T-helper 1 cell treated with Interleukin-12 subunit alpha and Interleukin-12 subunit beta and Interleukin-4 antibody, amounts not matched to agents 30 μg/mL and 1 μg/mL, for 36 hours (primary cell): ENCODE measurements at regions not wholly inside any gene's neighbourhood (a gene's known extent, or its start where the extent isn't known, plus 50 kb on each side); places are given as distances from the start of the nearest gene placed in this dataset.

Source experiments
- H3K27ac Mint-ChIP-seq: one replicate; pipeline ENCODE4 v1.8.0; 2021; ENCODE audit warnings: mild to moderate bottlenecking, mixed read lengths
- H3K27me3 Mint-ChIP-seq: one replicate; pipeline ENCODE4 v1.8.0; 2021; ENCODE audit warnings: low read depth, mixed read lengths
- H3K36me3 Mint-ChIP-seq: one replicate; pipeline ENCODE4 v1.8.0; 2021; ENCODE audit warnings: low read depth, mixed read lengths
- H3K4me1 Mint-ChIP-seq: one replicate; pipeline ENCODE4 v1.8.0; 2021; ENCODE audit warnings: low read depth, mixed read lengths
- H3K4me3 Mint-ChIP-seq: one replicate; pipeline ENCODE4 v1.8.0; 2021; ENCODE audit warnings: mild to moderate bottlenecking, moderate library complexity, mixed read lengths
- H3K9me3 Mint-ChIP-seq: one replicate; pipeline ENCODE4 v1.8.0; 2021; ENCODE audit warnings: mixed read lengths

DNA sequence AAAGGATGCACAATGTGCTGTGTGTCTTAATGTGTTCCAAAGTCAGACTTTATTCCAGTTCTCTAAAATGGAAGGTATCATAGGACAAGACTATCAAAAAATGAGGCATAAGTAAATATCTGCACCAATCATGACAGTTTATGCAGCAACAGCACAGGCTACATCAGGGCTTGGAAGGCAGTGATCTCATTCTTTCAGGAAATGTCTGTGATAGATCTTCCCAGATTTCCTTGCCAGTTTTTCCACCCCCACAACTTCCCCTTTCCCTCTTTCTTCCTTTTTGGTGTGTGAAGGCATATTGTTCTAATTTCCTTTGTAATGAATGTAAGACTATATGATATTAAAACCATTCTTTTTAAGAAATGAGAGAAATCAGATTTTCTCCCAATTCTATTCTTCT, 326.7 kb downstream of the ATP23 start:
- no peaks in the 10 kb centered on the region for H3K36me3 Mint-ChIP-seq
- no peak overlapping the region for H3K4me3 Mint-ChIP-seq
- H3K27ac Mint-ChIP-seq: no peak overlapping the region
- H3K27me3 Mint-ChIP-seq: no peaks in the 10 kb centered on the region
- H3K9me3 Mint-ChIP-seq: peaks cover 4% of the 10 kb centered on the region
- no peaks in the 10 kb centered on the region for H3K4me1 Mint-ChIP-seq

DNA sequence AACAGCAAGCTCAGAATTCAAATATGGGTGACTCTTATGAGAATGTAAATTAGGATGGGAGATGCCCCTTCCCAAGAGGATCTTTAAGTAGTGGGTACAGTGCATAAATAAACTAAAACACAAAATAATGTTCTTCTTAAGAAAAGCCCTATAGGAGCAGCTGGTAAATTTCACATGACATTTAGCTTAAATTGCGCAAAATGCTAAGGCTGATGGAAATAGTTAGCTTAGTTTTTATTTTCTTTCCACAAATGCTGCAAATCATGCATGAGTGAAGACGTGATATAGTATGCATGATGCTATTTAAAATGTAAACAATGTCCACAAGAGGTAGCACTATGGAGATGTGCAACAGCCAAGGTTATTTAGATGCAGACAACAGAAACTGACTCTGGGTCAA, 328.1 kb downstream of the ATP23 start:
- Mint-ChIP-seq H3K9me3 (peaks cover 4% of the 10 kb centered on the region), H3K27ac (no peak overlapping the region), H3K27me3 (no peaks in the 10 kb centered on the region), H3K36me3 (no peaks in the 10 kb centered on the region), H3K4me3 (no peak overlapping the region), H3K4me1 (no peaks in the 10 kb centered on the region)

DNA sequence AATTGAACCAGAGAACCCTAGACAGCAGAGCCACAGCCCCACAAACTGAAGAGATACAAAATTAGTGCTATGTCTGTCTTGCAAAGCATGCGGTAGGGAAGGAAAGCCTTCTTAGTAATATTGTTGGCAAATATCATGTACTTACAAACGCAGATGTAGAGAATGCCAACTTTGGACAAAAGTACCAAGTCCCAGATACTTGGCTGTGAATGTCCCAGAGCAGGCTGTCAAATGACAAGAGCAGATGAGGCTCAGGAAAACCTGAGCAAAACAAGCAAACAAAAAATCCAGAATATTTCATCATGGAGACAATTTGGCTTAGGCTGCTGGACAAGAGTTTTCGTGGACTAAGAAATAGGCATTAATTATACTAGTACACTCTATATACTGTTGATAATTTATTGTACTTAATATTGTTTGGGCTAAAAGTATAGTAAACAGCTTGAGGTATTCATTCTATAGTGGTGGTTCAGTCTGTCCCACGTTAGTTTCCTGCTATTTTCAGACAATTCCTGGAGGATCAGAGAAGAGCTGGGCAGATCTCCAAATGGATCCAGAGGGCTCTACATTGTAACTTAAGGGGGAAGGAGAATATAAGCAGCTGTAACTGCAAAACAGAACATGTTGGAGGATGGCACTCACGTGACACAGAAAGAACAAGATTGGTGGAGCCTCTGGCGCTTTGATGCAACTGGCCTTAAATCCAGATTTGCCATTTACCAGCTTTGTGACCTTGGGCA, 329.8 kb downstream of the ATP23 start:
- no peaks in the 10 kb centered on the region for H3K4me1 Mint-ChIP-seq

DNA sequence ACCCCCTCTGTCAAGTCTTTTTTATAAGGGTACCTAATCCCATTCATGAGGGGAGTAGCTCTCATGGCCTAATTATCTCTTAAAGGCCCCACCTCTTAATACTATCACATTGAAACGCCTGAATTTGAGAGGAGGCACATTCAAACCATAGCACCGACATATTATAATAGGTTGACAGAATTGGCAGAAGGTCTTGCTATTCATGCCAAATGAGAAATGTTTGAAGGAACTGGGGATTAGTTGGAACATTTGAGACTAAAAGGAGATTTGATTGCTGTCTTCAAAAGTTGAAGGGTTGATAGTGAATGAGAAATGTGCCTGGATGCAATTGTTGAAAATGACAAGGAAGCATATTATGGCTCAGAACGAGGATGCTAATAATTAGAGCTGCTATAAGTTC, 331.1 kb downstream of the ATP23 start:
- Mint-ChIP-seq H3K4me3 (no peak overlapping the region), H3K27me3 (no peaks in the 10 kb centered on the region), H3K27ac (no peak overlapping the region), H3K9me3 (peaks cover 11% of the 10 kb centered on the region), H3K36me3 (no peaks in the 10 kb centered on the region), H3K4me1 (no peaks in the 10 kb centered on the region)

More for the DNA sequence above, 329.8 kb downstream of the ATP23 start:
- H3K36me3 Mint-ChIP-seq: no peaks in the 10 kb centered on the region
- no peak overlapping the region for H3K4me3 Mint-ChIP-seq
- H3K27ac Mint-ChIP-seq: no peak overlapping the region
- H3K27me3 Mint-ChIP-seq: no peaks in the 10 kb centered on the region
- peaks cover 3% of the 10 kb centered on the region for H3K9me3 Mint-ChIP-seq

DNA sequence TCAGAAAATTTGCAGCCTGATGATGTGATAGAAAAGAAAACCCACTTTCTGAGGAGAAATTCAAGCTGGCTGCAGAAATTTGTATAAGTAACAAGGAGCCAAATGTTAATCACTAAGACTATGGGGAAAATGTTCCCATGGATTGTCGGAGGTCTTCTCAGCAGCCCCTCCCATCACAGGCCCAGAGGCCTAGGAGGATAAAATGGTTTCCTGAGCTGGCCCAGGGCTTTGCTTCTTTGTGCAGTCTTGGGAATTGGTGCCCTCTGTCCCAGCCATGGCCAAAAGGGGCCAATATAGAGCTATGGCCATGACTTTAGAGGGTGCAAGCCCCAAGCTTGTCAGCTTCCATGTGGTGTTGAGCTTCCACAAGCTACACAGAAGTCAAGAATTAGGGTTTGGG, 335.9 kb downstream of the ATP23 start:
- Mint-ChIP-seq H3K27ac (no peak overlapping the region), H3K36me3 (no peaks in the 10 kb centered on the region), H3K4me1 (no peaks in the 10 kb centered on the region), H3K4me3 (no peak overlapping the region), H3K9me3 (peaks cover 22% of the 10 kb centered on the region), H3K27me3 (no peaks in the 10 kb centered on the region)

DNA sequence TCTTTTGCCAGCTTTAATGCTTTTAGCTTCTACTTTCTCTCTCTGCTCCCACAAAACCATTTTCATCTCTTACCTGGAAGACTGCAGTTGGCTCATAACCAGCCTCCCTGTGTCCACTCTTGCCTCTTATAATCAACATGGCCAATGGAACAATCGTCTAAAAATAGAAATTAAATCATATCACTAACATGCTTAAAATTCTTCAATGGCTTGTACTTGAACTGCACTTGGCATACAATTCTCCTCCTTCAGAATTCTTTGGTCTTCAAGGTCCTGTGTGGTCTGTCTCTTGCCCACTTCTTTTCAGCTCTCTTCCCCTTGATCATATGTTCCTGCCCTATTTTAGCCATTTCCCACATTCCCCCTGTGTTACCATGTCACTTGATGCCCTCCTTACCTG, 342.2 kb downstream of the ATP23 start:
- Mint-ChIP-seq H3K36me3 (no peaks in the 10 kb centered on the region), H3K27me3 (no peaks in the 10 kb centered on the region), H3K9me3 (peaks cover 11% of the 10 kb centered on the region)

DNA sequence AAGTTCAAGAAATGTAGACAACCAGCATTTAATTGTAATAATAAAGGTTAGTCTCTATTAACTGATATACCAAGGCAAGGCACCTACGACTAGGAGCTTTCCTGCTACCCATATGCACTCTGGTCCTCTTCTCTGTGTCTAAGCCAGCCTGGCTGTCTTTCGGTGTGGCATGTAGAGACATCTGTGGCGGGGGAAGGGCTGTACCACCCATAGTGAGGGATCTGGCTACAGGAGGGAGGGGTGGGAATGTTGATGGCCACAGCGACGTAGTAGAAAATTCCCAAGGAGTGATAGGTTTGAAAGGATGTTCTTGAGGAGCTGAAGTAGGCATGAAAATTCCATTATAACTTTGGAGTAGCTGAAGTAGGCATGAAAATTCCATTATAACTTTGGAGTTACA, 344.2 kb downstream of the ATP23 start:
- H3K27me3 Mint-ChIP-seq: no peaks in the 10 kb centered on the region
- H3K4me3 Mint-ChIP-seq: no peak overlapping the region
- H3K4me1 Mint-ChIP-seq: no peaks in the 10 kb centered on the region
- no peak overlapping the region for H3K27ac Mint-ChIP-seq
- peaks cover 8% of the 10 kb centered on the region for H3K9me3 Mint-ChIP-seq
- H3K36me3 Mint-ChIP-seq: no peaks in the 10 kb centered on the region

More for the DNA sequence above, 342.2 kb downstream of the ATP23 start:
- Mint-ChIP-seq H3K27ac (no peak overlapping the region), H3K4me1 (no peaks in the 10 kb centered on the region), H3K4me3 (no peak overlapping the region)

DNA sequence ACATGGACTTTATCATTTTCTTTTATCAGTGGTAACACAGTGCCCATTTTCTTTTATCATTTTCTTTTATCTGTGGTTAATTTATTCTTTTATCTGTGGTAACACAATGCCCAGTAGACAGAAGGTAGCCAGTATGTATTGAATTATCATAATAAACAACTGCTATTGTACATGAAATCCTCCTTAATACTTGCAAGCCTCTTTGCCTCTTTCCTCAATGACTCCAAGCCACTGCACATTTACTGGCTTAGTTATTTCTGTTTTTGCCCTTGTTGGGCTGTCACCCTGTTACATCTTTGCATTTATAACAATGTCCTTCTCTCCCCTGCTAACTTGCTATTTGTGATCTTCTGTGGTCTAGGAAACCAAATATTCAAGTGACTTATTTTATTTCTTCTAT, 345.0 kb downstream of the ATP23 start:
- H3K27ac Mint-ChIP-seq: no peak overlapping the region
- peaks cover 8% of the 10 kb centered on the region for H3K9me3 Mint-ChIP-seq
- no peaks in the 10 kb centered on the region for H3K36me3 Mint-ChIP-seq
- H3K4me1 Mint-ChIP-seq: no peaks in the 10 kb centered on the region
- H3K27me3 Mint-ChIP-seq: no peaks in the 10 kb centered on the region
- no peak overlapping the region for H3K4me3 Mint-ChIP-seq

DNA sequence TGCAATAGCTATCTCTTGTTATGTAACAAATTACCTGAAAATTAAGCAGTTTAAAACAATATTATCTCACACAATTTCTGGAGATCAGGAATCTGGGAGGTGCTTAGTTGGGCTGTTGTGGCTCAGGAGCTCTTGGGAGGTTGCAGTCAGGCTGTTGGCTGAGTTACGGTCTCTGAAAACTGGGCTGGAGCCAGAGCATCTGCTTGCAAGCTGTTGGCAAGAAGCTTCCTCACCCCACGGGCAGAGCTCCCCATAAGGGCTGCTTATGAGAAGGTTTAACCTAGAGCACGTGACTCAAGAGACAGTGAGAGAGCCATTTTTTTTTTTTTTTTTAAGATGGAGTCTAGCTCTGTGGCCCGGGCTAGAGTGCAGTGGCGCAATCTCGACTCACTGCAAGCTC, 346.8 kb downstream of the ATP23 start:
- no peaks in the 10 kb centered on the region for H3K4me1 Mint-ChIP-seq
- no peak overlapping the region for H3K27ac Mint-ChIP-seq
- no peaks in the 10 kb centered on the region for H3K27me3 Mint-ChIP-seq
- H3K9me3 Mint-ChIP-seq: peaks cover 4% of the 10 kb centered on the region
- no peaks in the 10 kb centered on the region for H3K36me3 Mint-ChIP-seq
- H3K4me3 Mint-ChIP-seq: no peak overlapping the region

DNA sequence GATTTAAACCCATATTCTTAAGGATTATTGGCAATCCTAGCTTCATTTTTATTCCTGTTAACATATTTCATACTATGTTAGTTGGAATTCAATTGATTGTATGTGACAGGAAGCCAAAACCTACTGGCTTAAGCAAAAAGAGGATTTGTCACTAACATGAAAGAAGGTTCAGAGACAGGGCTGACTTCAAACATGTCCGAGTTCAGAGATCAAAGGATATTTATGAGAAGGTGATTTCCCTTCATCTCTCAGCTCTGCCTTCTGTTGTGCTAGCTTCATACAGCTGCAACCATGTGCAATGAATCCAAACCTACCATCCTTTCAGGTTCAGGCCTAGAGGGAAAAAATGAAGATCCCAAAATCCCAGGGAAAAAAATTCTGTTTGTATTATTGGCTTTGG, 349.7 kb downstream of the ATP23 start:
- Mint-ChIP-seq H3K4me1 (no peaks in the 10 kb centered on the region), H3K4me3 (no peak overlapping the region)

DNA sequence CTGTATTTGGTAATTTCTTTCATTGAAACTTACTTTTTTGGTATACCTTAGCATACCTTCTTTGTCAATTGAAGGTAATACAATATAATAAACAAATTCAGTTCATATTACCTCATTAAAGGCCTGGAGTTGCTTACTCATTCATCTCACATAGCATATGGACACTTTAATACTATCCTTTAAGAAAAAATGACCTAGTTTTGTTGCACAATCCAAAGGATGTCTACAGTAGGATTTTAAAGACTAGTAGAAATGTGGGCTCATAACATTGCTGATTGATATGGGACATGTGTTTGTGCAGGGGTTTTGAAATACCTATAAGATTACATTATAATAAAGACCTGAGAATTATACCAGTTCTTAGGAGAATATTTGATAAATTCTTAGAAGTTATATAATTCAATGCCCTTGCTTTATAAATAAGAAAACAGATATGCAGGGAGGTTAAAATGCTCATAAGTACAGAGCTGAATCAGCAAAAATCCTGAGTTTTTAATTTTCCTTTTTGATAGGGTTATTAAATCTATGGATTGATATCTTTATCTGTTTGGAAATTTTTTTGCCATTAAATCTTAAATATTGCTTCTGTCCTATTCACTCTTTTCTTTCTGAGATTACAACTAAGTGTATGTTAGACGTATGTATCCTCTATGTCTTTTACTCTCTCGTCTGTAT, 352.1 kb downstream of the ATP23 start:
- Mint-ChIP-seq H3K27me3 (no peaks in the 10 kb centered on the region), H3K36me3 (no peaks in the 10 kb centered on the region), H3K9me3 (no peaks in the 10 kb centered on the region), H3K4me1 (no peaks in the 10 kb centered on the region), H3K27ac (no peak overlapping the region), H3K4me3 (no peak overlapping the region)

More for the DNA sequence above, 349.7 kb downstream of the ATP23 start:
- Mint-ChIP-seq H3K9me3 (no peaks in the 10 kb centered on the region), H3K27me3 (no peaks in the 10 kb centered on the region), H3K27ac (no peak overlapping the region), H3K36me3 (no peaks in the 10 kb centered on the region)

DNA sequence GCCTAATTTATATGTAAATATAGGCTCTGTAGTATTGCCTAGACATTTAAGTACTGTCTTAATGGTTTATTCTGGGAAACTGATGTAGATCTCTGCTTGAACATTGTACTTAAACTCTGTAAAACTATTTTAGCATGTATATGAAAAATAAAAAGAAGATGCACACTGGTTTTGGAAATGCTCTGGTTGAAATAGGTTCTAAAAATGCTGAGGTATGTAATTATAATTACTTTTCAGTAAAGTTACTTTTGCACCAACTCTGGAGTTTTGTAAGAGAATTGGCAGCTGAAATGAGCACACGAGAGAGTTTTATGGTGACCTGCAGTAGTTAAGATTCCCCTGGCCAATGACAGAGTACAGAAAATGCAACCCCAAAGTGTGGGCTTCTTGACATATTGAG, 353.9 kb downstream of the ATP23 start:
- no peaks in the 10 kb centered on the region for H3K9me3 Mint-ChIP-seq

DNA sequence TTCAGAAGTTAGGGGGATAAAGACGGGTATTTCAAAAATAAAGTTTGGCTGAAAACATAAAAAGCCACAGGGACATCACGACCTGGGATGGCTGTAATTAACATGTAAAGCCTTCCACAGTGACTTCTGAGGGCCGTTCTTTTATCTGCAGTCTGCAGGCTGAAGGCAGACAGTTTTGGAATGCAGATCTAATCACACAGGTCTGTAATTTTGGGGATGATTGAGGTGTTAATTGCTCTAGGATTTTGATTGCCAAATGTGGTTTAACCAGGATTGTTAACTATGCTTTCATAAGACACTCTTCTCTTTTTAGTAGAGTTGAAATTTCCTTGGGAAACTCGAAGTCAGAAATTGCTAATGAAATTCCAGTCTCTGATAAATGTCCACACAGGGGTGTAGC, 355.5 kb downstream of the ATP23 start:
- no peaks in the 10 kb centered on the region for H3K36me3 Mint-ChIP-seq
- H3K27ac Mint-ChIP-seq: no peak overlapping the region
- H3K9me3 Mint-ChIP-seq: no peaks in the 10 kb centered on the region
- no peaks in the 10 kb centered on the region for H3K4me1 Mint-ChIP-seq
- no peak overlapping the region for H3K4me3 Mint-ChIP-seq
- no peaks in the 10 kb centered on the region for H3K27me3 Mint-ChIP-seq

More for the DNA sequence above, 353.9 kb downstream of the ATP23 start:
- no peak overlapping the region for H3K27ac Mint-ChIP-seq
- no peaks in the 10 kb centered on the region for H3K36me3 Mint-ChIP-seq
- H3K27me3 Mint-ChIP-seq: no peaks in the 10 kb centered on the region
- no peak overlapping the region for H3K4me3 Mint-ChIP-seq
- H3K4me1 Mint-ChIP-seq: no peaks in the 10 kb centered on the region

DNA sequence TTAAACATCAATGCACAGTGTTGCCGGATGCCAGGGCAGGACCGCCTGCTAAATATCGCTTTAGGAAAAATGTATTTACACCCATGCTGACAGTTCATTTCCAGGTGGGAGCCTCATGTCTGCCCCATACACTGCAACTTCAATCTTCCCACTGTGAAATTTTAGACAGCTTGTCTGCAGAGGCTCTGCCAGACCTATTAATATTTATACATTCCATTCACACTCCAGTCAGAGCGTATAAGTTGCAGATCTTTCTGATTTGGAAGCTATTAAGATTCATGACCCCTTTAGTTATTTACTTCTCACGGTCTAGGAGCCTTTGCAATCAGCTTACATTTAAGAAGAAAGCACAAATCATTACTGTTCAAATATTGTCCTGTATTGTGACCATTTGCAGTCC, 357.4 kb downstream of the ATP23 start:
- Mint-ChIP-seq H3K27ac (no peak overlapping the region), H3K4me1 (no peaks in the 10 kb centered on the region), H3K36me3 (no peaks in the 10 kb centered on the region), H3K9me3 (no peaks in the 10 kb centered on the region), H3K27me3 (no peaks in the 10 kb centered on the region), H3K4me3 (no peak overlapping the region)

DNA sequence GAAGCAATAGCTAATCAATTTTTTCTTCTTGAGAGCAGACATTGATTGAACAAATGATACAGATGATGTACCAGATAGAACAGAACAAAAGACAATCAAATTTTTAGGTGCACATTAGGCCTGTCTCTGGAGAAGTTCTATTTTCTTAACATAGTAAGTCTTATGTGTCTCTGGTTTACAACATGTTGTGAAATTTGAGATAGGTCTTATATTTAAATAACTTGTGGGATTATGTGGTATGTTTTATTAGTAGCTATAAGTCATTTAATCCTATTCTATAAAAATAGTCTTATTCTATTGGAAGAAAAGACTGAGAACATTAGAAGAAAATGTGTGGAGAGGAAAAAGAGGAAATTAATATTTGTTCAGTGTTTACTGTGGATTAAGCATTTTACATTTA, 358.0 kb downstream of the ATP23 start:
- H3K36me3 Mint-ChIP-seq: no peaks in the 10 kb centered on the region
- no peaks in the 10 kb centered on the region for H3K9me3 Mint-ChIP-seq
- H3K27me3 Mint-ChIP-seq: no peaks in the 10 kb centered on the region
- no peak overlapping the region for H3K27ac Mint-ChIP-seq
- no peaks in the 10 kb centered on the region for H3K4me1 Mint-ChIP-seq
- no peak overlapping the region for H3K4me3 Mint-ChIP-seq
